ENCODE measurements at regions not wholly inside any gene's neighbourhood (a gene's known extent, or its start where the extent isn't known, plus 50 kb on each side); places are given as distances from the start of the nearest gene placed in this dataset.
A peak's percentile ranks its signal among the peaks of the same experiment; 100 is the strongest.

GRCh38 chr2:9103663-9104277 lies 100.3 kb upstream of the MBOAT2 start:
- H3K27me3 ChIP-seq: no peaks in the 10 kb centered on the region
- intact Hi-C loops (cut with DNase I; ENCODE audit: low total_unique reads): no loop called here
- DNase-seq: no peak
- H3K4me1 ChIP-seq: peaks cover 27 to 47% (median 34%) of the 10 kb centered on the region in 4 donors
- 65 to 77% (median 71%) methylated on average over 14 of the region's 14 CpGs for WGBS, 5 donors
- no peak overlapping the region for H3K4me3 ChIP-seq
- H3K9me3 ChIP-seq: no peaks in the 10 kb centered on the region
- no peaks in the 10 kb centered on the region for H3K36me3 ChIP-seq
- H3K27ac ChIP-seq: peak overlapping the region; percentile 79 to 86 (median 80)
- TF ChIP-seq EP300 (IDR thresholded peaks at IDR 0.05) (no peak), POLR2AphosphoS5 (IDR thresholded peaks at IDR 0.05) (no peak), CTCF (IDR thresholded peaks at IDR 0.05) (no peak), POLR2A (IDR thresholded peaks at IDR 0.05) (no peak)

- 28 to 52% (median 44%) methylated on average over 21 of the region's 21 CpGs for WGBS, 5 donors
- H3K4me3 ChIP-seq: no peak overlapping the region
- intact Hi-C loops (cut with DNase I; ENCODE audit: low total_unique reads): no loop called here
- H3K27ac ChIP-seq: peak overlapping the region; percentile 79 to 86 (median 80)
- no peaks in the 10 kb centered on the region for H3K27me3 ChIP-seq
- H3K4me1 ChIP-seq: peaks cover 23 to 43% (median 30%) of the 10 kb centered on the region in 4 donors
- H3K36me3 ChIP-seq: no peaks in the 10 kb centered on the region
- H3K9me3 ChIP-seq: no peaks in the 10 kb centered on the region
- no peak for TF ChIP-seq EP300 (IDR thresholded peaks at IDR 0.05)
- TF ChIP-seq POLR2A (IDR thresholded peaks at IDR 0.05): no peak
- TF ChIP-seq CTCF (IDR thresholded peaks at IDR 0.05): no peak
- peak in 2 of 3 donors; percentile 25 to 35 for TF ChIP-seq POLR2AphosphoS5 (IDR thresholded peaks at IDR 0.05)
- DNase-seq: peak; percentile 77 to 81
Measured at GRCh38 chr2:9102861-9103662, 99.6 kb upstream of the MBOAT2 start.

DNA sequence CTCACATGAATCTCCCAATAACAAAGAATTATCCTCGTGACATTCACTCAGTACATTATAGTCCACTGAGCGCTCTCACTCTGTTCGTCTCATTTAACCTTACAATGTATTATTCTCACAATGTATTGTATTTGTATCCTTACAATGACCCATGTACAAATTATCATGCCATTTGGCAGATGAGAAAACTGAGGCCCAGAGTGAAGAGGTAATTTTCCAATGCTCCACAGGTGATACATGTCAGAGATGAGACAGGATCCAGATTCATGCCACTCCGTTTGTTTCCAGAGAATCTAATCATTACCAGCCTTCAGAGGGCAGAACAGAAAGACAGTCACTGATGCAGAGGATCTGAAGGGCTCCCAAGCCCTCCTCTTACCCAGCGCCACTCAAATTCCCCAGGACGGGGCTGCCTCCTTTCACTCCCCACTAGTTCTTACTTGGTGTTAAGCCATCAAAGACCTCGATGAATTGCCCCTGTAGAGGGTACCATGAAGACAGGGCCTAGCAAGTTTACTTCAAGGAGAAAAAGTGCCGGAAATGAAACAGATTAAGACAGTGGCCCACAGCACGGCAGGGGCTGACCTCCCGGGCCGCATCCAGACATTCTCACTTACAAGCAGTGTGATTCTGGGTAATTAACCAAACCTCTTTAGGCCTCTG lies 98.4 kb upstream of the MBOAT2 start:
- TF ChIP-seq CTCF (IDR thresholded peaks at IDR 0.05) (no peak), EP300 (IDR thresholded peaks at IDR 0.05) (no peak), POLR2A (IDR thresholded peaks at IDR 0.05) (no peak), POLR2AphosphoS5 (IDR thresholded peaks at IDR 0.05) (no peak)

DNA sequence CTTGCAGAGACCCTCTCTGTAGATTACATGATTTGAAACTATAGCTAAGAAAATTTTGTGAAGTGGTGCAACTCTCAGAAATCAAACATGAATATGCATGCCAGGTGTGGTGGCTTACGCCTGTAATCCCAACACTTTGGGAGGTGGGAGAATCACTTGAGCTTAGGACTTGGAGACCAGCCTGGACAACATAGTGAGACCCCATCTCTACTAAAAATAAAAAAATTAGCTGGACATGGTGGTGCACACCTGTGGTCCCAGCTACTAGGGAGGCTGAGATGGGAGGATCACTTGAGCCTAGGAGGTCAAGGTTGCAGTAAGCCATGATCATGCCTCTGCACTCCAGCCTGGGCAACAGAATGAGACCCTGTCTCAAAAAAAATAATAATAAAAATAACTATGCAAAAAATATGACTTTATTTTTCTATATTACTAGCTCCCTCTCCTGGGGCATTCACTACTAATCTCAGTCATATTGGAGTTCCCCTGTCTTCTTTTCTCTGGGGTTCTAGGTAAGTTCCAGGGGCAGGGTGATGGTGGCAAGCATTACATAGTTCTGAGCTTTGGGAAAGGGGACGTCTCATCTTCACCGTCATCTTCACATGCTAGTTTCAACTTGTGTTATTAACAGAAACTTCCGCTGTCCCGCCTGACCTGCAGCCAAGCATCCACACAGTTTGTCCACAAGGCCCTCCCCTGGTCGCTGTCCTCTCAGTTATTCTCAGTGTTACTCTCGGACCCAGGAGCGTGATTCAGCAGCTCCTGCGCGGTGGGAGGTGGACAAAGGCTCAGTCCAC lies 96.8 kb upstream of the MBOAT2 start:
- WGBS, 5 donors: 87 to 96% (median 91%) methylated on average over 10 of the region's 10 CpGs
- Histone ChIP-seq H3K4me1 (peaks cover 23 to 33% (median 29%) of the 10 kb centered on the region in 4 donors), H3K27me3 (no peaks in the 10 kb centered on the region), H3K9me3 (no peaks in the 10 kb centered on the region), H3K36me3 (no peaks in the 10 kb centered on the region), H3K4me3 (no peak overlapping the region), H3K27ac (no peak overlapping the region)
- TF ChIP-seq POLR2A (IDR thresholded peaks at IDR 0.05) (no peak), POLR2AphosphoS5 (IDR thresholded peaks at IDR 0.05) (no peak), EP300 (IDR thresholded peaks at IDR 0.05) (no peak), CTCF (IDR thresholded peaks at IDR 0.05) (no peak)
- no peak for DNase-seq
- intact Hi-C loops (cut with DNase I; ENCODE audit: low total_unique reads): no loop called here

More for the DNA sequence above, 98.4 kb upstream of the MBOAT2 start:
- Histone ChIP-seq H3K9me3 (no peaks in the 10 kb centered on the region), H3K27ac (peak overlapping the region in 4 of 5 donors; percentile 79 to 80 (median 80)), H3K27me3 (no peaks in the 10 kb centered on the region), H3K36me3 (no peaks in the 10 kb centered on the region), H3K4me3 (no peak overlapping the region), H3K4me1 (peaks cover 16 to 32% (median 19%) of the 10 kb centered on the region in 4 donors)
- 78 to 93% (median 92%) methylated on average over 11 of the region's 11 CpGs for WGBS, 5 donors
- no peak for DNase-seq
- intact Hi-C loops (cut with DNase I; ENCODE audit: low total_unique reads): no loop called here

All from stomach (tissue), 8 donors.